Left kidney (tissue), 1 donor: ENCODE measurements at regions not wholly inside any gene's neighbourhood (a gene's known extent, or its start where the extent isn't known, plus 50 kb on each side); places are given as distances from the start of the nearest gene placed in this dataset.
"Not testable (repeated sequence)": the region's sequence is repeated elsewhere in the genome, so short reads cannot be mapped to it uniquely, and the experiment has no call there.

Source experiments
- DNase-seq: peaks from one replicate; pipeline ENCODE4 v3.0.0-alpha.2; 2013

GRCh38 chr5:162990856-162991497 lies 446.4 kb upstream of the CCNG1 start:
- DNase-seq, result no peak

GRCh38 chr5:162995568-162995967 lies 441.8 kb upstream of the CCNG1 start:
- DNase-seq, result no peak

GRCh38 chr5:162996053-162996452 lies 441.3 kb upstream of the CCNG1 start:
- DNase-seq, result no peak

GRCh38 chr5:163005949-163006348 lies 431.4 kb upstream of the CCNG1 start:
- no peak for DNase-seq

GRCh38 chr5:163022582-163023128 lies 414.7 kb upstream of the CCNG1 start:
- DNase-seq, result no peak

- peak; percentile 31 for DNase-seq
Observed at GRCh38 chr5:163023846-163024245, 413.5 kb upstream of the CCNG1 start.

GRCh38 chr5:163024936-163025335 lies 412.5 kb upstream of the CCNG1 start:
- DNase-seq, result no peak

- no peak for DNase-seq
Observed at GRCh38 chr5:163033656-163034055, 403.7 kb upstream of the CCNG1 start.

GRCh38 chr5:163041254-163041653 lies 396.1 kb upstream of the CCNG1 start:
- DNase-seq, result no peak

GRCh38 chr5:163079618-163080017 lies 357.8 kb upstream of the CCNG1 start:
- DNase-seq, result no peak

- DNase-seq, result no peak
Observed at GRCh38 chr5:163089230-163089629, 348.2 kb upstream of the CCNG1 start.

GRCh38 chr5:163089926-163090325 lies 347.5 kb upstream of the CCNG1 start:
- DNase-seq, result no peak

- DNase-seq, result no peak
Observed at GRCh38 chr5:163094492-163095180, 342.8 kb upstream of the CCNG1 start.

GRCh38 chr5:163104464-163104863 lies 332.9 kb upstream of the CCNG1 start:
- no peak for DNase-seq

GRCh38 chr5:163105456-163105855 lies 331.9 kb upstream of the CCNG1 start:
- DNase-seq, result no peak

- DNase-seq, result no peak
Observed at GRCh38 chr5:163106098-163106497, 331.3 kb upstream of the CCNG1 start.

GRCh38 chr5:163108351-163108750 lies 329.0 kb upstream of the CCNG1 start:
- no peak for DNase-seq

GRCh38 chr5:163115011-163115410 lies 322.4 kb upstream of the CCNG1 start:
- DNase-seq, result no peak

GRCh38 chr5:163116618-163117017 lies 320.8 kb upstream of the CCNG1 start:
- DNase-seq, result not testable (repeated sequence)

- DNase-seq, result no peak
Observed at GRCh38 chr5:163134061-163134460, 303.3 kb upstream of the CCNG1 start.

GRCh38 chr5:163135849-163136248 lies 301.5 kb upstream of the CCNG1 start:
- no peak for DNase-seq

GRCh38 chr5:163161512-163161911 lies 275.9 kb upstream of the CCNG1 start:
- DNase-seq, result no peak

- DNase-seq, result no peak
Observed at GRCh38 chr5:163162645-163163044, 274.8 kb upstream of the CCNG1 start.

- DNase-seq, result no peak
Observed at GRCh38 chr5:163163858-163164257, 273.5 kb upstream of the CCNG1 start.
